Femur (tissue), 1 donor: ENCODE measurements at regions not wholly inside any gene's neighbourhood (a gene's known extent, or its start where the extent isn't known, plus 50 kb on each side); places are given as distances from the start of the nearest gene placed in this dataset.
A peak's percentile ranks its signal among the peaks of the same experiment; 100 is the strongest.

Source experiments
- DNase-seq: peaks from one replicate; pipeline ENCODE4 v3.0.0-alpha.2; 2017

GRCh38 chr3:194267744-194268653, 83.1 kb downstream of the CPN2 start:
- peak; percentile 76 for DNase-seq

GRCh38 chr3:194268654-194269512, 82.2 kb downstream of the CPN2 start:
- peak; percentile 17 for DNase-seq

- peak; percentile 91 for DNase-seq
Measured at GRCh38 chr3:194269610-194270145, 81.5 kb downstream of the CPN2 start.

GRCh38 chr3:194270627-194271459, 80.3 kb downstream of the CPN2 start:
- peak; percentile 91 for DNase-seq

- no peak for DNase-seq
Measured at GRCh38 chr3:194271460-194272035, 79.6 kb downstream of the CPN2 start.

- peak; percentile 15 for DNase-seq
Measured at GRCh38 chr3:194272221-194272620, 78.9 kb downstream of the CPN2 start.

- peak; percentile 61 for DNase-seq
Measured at GRCh38 chr3:194272861-194273742, 78.0 kb downstream of the CPN2 start.

- DNase-seq: peak; percentile 19
Measured at GRCh38 chr3:194273743-194274310, 77.3 kb downstream of the CPN2 start.

GRCh38 chr3:194274424-194275085, 76.6 kb downstream of the CPN2 start:
- peak; percentile 18 for DNase-seq

GRCh38 chr3:194275291-194275690, 75.8 kb downstream of the CPN2 start:
- DNase-seq: peak; percentile 62

GRCh38 chr3:194275721-194276120, 75.4 kb downstream of the CPN2 start:
- peak; percentile 66 for DNase-seq

GRCh38 chr3:194276768-194277103, 74.4 kb downstream of the CPN2 start:
- DNase-seq: no peak

- DNase-seq: peak; percentile 92
Measured at GRCh38 chr3:194277104-194277785, 73.9 kb downstream of the CPN2 start.

GRCh38 chr3:194277786-194278130, 73.4 kb downstream of the CPN2 start:
- DNase-seq: peak; percentile 89

GRCh38 chr3:194278186-194278845, 72.8 kb downstream of the CPN2 start:
- peak; percentile 28 for DNase-seq

- DNase-seq: peak; percentile 8
Measured at GRCh38 chr3:194279101-194279500, 72.0 kb downstream of the CPN2 start.

GRCh38 chr3:194279701-194280360, 71.3 kb downstream of the CPN2 start:
- peak; percentile 10 for DNase-seq

GRCh38 chr3:194280777-194281176, 70.4 kb downstream of the CPN2 start:
- peak; percentile 13 for DNase-seq
